Left cardiac atrium (tissue), 4 donors: ENCODE measurements at regions not wholly inside any gene's neighbourhood (a gene's known extent, or its start where the extent isn't known, plus 50 kb on each side); places are given as distances from the start of the nearest gene placed in this dataset.
"Not testable (repeated sequence)": the region's sequence is repeated elsewhere in the genome, so short reads cannot be mapped to it uniquely, and the experiment has no call there.

Experiments
- ATAC-seq, 2 donors: fragments of 200-7000 bp; cut with Tn5 transposase; one replicate each; pipeline ENCODE4 v1.9.1; 2020; ENCODE audit warnings: mild to moderate bottlenecking in 2 of 2, moderate library complexity in 2 of 2
- DNase-seq: peaks from one replicate; pipeline ENCODE4 v3.0.0-alpha.2; 2020
- intact Hi-C, 2 donors: fragments of 100-400 bp; cut with DNase I; formaldehyde crosslinking; loops; one replicate each; pipeline versions ENCODE4 v1.14.1 to v1.15.1; 2022 to 2023
- donor health status: DM: no; HTN: yes; CAD: no.
- donor health status: DM: no; HTN: yes; CAD: no; lungs with severe emphysema.
- donor health status: DM: yes; HTN: yes; CAD: no.
- donor health status: Dilated cardiomyopathy.

GRCh38 chr2:216752855-216753505, 57.6 kb upstream of the IGFBP5 start:
- ATAC-seq (peak; percentile 30 to 51), DNase-seq (no peak)
- intact Hi-C loops = no loop called here

GRCh38 chr2:216750750-216751149, 55.4 kb upstream of the IGFBP5 start:
- intact Hi-C loops, DNase-seq, ATAC-seq: not testable (repeated sequence)

GRCh38 chr2:216746268-216746667, 50.9 kb upstream of the IGFBP5 start:
- ATAC-seq, DNase-seq, intact Hi-C loops: not testable (repeated sequence)

DNA sequence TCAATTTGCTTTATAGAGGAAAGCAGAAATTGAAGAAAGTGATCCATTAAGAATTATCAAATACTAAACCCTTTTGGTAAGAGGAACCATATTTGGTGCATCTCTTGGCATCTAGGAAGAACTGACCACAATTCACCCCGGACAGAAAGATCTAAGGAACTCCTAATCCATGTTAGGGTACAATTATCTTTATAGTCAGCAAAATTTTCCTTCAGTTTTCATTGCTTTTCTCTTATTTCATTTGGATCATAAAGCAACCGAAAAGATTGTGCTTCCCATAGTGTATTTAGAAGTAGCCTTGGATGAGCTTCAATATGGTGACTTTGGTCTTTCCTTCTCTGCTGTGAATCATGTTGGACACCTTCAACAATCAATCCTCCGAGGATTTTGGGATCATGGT, 50.1 kb upstream of the IGFBP5 start:
- intact Hi-C loops = no loop called here
- DNase-seq (no peak), ATAC-seq (no peak)
